Stimulated activated CD8-positive, alpha-beta memory T cell treated with anti-CD3 and anti-CD28 coated beads, Interleukin-2, amount 100 ng/mL, for 1 hour (primary cell): ENCODE measurements at regions not wholly inside any gene's neighbourhood (a gene's known extent, or its start where the extent isn't known, plus 50 kb on each side); places are given as distances from the start of the nearest gene placed in this dataset.
"Not testable (repeated sequence)": the region's sequence is repeated elsewhere in the genome, so short reads cannot be mapped to it uniquely, and the experiment has no call there.

Source experiments
- DNase-seq, 2 donors: peaks; one replicate each; pipeline ENCODE4 v3.0.0-alpha.2; 2020; ENCODE audit warnings: low read depth in 2 of 2

- no peak for DNase-seq
Measured at GRCh38 chr14:105871590-105871989, 345.2 kb downstream of the TMEM121 start.

GRCh38 chr14:105873870-105874512 lies 347.6 kb downstream of the TMEM121 start:
- DNase-seq = no peak

- no peak for DNase-seq
Measured at GRCh38 chr14:105876158-105876557, 349.8 kb downstream of the TMEM121 start.

- DNase-seq = no peak
Measured at GRCh38 chr14:105876829-105877228, 350.4 kb downstream of the TMEM121 start.

GRCh38 chr14:105877645-105878044 lies 351.3 kb downstream of the TMEM121 start:
- DNase-seq = no peak

GRCh38 chr14:105878125-105878524 lies 351.7 kb downstream of the TMEM121 start:
- DNase-seq = no peak

- DNase-seq = no peak
Measured at GRCh38 chr14:105878554-105878953, 352.2 kb downstream of the TMEM121 start.

- DNase-seq = no peak
Measured at GRCh38 chr14:105879503-105879866, 353.1 kb downstream of the TMEM121 start.

GRCh38 chr14:105879867-105880561 lies 353.6 kb downstream of the TMEM121 start:
- DNase-seq = no peak

GRCh38 chr14:105880616-105881015 lies 354.2 kb downstream of the TMEM121 start:
- no peak for DNase-seq

GRCh38 chr14:105881021-105881930 lies 354.9 kb downstream of the TMEM121 start:
- no peak for DNase-seq

- not testable (repeated sequence) for DNase-seq
Measured at GRCh38 chr14:105882011-105882410, 355.6 kb downstream of the TMEM121 start.

- DNase-seq = no peak
Measured at GRCh38 chr14:105882626-105883025, 356.2 kb downstream of the TMEM121 start.

GRCh38 chr14:105883066-105884005 lies 357.0 kb downstream of the TMEM121 start:
- DNase-seq = no peak

- DNase-seq = not testable (repeated sequence)
Measured at GRCh38 chr14:105884192-105884807, 357.9 kb downstream of the TMEM121 start.

GRCh38 chr14:105884808-105885281 lies 358.5 kb downstream of the TMEM121 start:
- no peak for DNase-seq

- DNase-seq = no peak
Measured at GRCh38 chr14:105885561-105886320, 359.4 kb downstream of the TMEM121 start.

- DNase-seq = not testable (repeated sequence)
Measured at GRCh38 chr14:105886791-105887191, 360.4 kb downstream of the TMEM121 start.

GRCh38 chr14:105887692-105888091 lies 361.3 kb downstream of the TMEM121 start:
- DNase-seq = no peak

GRCh38 chr14:105888151-105888550 lies 361.8 kb downstream of the TMEM121 start:
- DNase-seq = no peak
